T-cell (primary cell): ENCODE measurements at regions not wholly inside any gene's neighbourhood (a gene's known extent, or its start where the extent isn't known, plus 50 kb on each side); places are given as distances from the start of the nearest gene placed in this dataset.

Source experiments
- ATAC-seq, 4 experiments: fragments of 200-7000 bp in 3 of 4; fragments of 150-1000 bp in 1 of 4; cut with Tn5 transposase; replicated peaks in 1 of 4; 1 replicate in 3 of 4; 2 replicates in 1 of 4; pipeline ENCODE4 v1.10.0; 2021; ENCODE audit warnings: moderate library complexity in 3 of 4, mild to moderate bottlenecking in 2 of 4, moderate number of reproducible peaks in 1 of 4
- CTCF ChIA-PET, 2 donors: fragments of 300-600 bp; sonication (Branson Sonifier 250); formaldehyde crosslinking; loops; one replicate each; lab custom pipeline; 2022; ENCODE audit warnings: antibody characterized with exemption in 2 of 2; lab: Charles Lee
- POLR2A ChIA-PET, 2 donors: fragments of 300-600 bp; sonication (Branson Sonifier 250); formaldehyde crosslinking; loops; one replicate each; lab custom pipeline; 2022; ENCODE audit warnings: antibody characterized with exemption in 2 of 2; lab: Charles Lee
- DNase-seq, 35 experiments: peaks; one replicate each; pipeline versions ENCODE4 v3.0.0 to v3.0.0-alpha.2; 2013 to 2023
- H3K27ac ChIP-seq: one replicate; pipeline ENCODE4 v1.5.1; 2013; ENCODE audit warnings: low read length
- H3K27me3 ChIP-seq, 2 experiments: replicated peaks in 1 of 2; 1 replicate in 1 of 2; 2 replicates in 1 of 2; pipeline versions ENCODE4 v1.6.1 to v1.7.0; 2013; ENCODE audit warnings: low read length in 1 of 2, mixed read lengths in 1 of 2; ENCODE audit not compliant: control insufficient read depth in 2 of 2, insufficient read depth in 2 of 2; ENCODE audit errors: extremely low read depth in 1 of 2
- H3K36me3 ChIP-seq, 2 donors: 1 replicate in 1 of 2; 2 replicates in 1 of 2; pipeline versions ENCODE4 v1.6.1 to v1.7.0; 2013; ENCODE audit warnings: low read length in 1 of 2; ENCODE audit not compliant: control insufficient read depth in 2 of 2, insufficient read depth in 1 of 2; ENCODE audit errors: extremely low read depth in 1 of 2
- H3K4me1 ChIP-seq, 2 experiments: 1 replicate in 1 of 2; 2 replicates in 1 of 2; pipeline versions ENCODE4 v1.6.1 to v1.7.0; 2013; ENCODE audit warnings: low read length in 2 of 2, mixed read lengths in 1 of 2; ENCODE audit not compliant: insufficient read depth in 2 of 2, control insufficient read depth in 1 of 2; ENCODE audit errors: extremely low read depth in 1 of 2
- H3K4me3 ChIP-seq, 2 donors: 1 replicate in 1 of 2; 2 replicates in 1 of 2; pipeline versions ENCODE4 v1.5.1 to v1.7.0; 2013; ENCODE audit warnings: mild to moderate bottlenecking in 2 of 2, low read length in 1 of 2, moderate library complexity in 1 of 2; ENCODE audit not compliant: control insufficient read depth in 1 of 2; ENCODE audit errors: extremely low read depth in 1 of 2
- H3K9me3 ChIP-seq: 2 replicates; pipeline ENCODE4 v1.7.0; 2013
- H3K27ac Mint-ChIP-seq, 2 donors: one replicate each; pipeline ENCODE4 v1.8.0; 2020 to 2021; ENCODE audit warnings: mild to moderate bottlenecking in 2 of 2, mixed read lengths in 2 of 2
- H3K27me3 Mint-ChIP-seq, 2 donors: one replicate each; pipeline ENCODE4 v1.8.0; 2021 to 2022; ENCODE audit warnings: mixed read lengths in 2 of 2
- H3K36me3 Mint-ChIP-seq: one replicate; pipeline ENCODE4 v1.8.0; 2021; ENCODE audit warnings: mixed read lengths
- H3K4me1 Mint-ChIP-seq, 3 donors: one replicate each; pipeline ENCODE4 v1.8.0; 2020 to 2022; ENCODE audit warnings: mixed read lengths in 3 of 3, mild to moderate bottlenecking in 1 of 3
- H3K4me3 Mint-ChIP-seq, 3 donors: one replicate each; pipeline ENCODE4 v1.8.0; 2020 to 2022; ENCODE audit warnings: mild to moderate bottlenecking in 3 of 3, mixed read lengths in 3 of 3, moderate library complexity in 3 of 3
- H3K9me3 Mint-ChIP-seq, 3 donors: one replicate each; pipeline ENCODE4 v1.8.0; 2020 to 2022; ENCODE audit warnings: mixed read lengths in 3 of 3
- WGBS: methylation state at CpG from one replicate; pipeline ENCODE4 v1.1.5; 2013; ENCODE audit warnings: missing lambda C conversion rate; ENCODE audit not compliant: insufficient coverage; 5-methylcytosine and 5-hydroxymethylcytosine counted together

DNA sequence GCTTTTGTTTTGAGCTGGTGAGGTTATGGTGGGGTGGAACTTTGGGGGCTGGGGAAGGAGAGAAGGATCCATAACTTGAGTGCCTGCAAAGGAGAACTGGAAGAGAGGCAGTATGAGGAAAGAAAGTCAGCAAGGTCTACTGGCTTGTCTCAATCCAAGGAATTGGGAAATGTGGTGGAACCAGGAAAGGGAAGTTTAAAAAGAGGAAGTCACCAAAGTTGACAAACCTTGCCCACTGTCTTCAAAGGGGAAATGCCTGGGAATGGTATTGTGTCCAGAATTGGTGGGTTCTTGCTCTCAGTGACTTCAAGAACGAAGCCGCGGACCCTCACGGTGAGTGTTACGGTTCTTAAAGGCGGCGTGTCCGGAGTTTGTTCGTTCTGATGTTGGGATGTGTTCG, 304.1 kb upstream of the FAM98A start:
- no peaks in the 10 kb centered on the region for H3K27me3 ChIP-seq
- ChIA-PET CTCF (no interaction called here), POLR2A (no interaction called here)
- H3K27ac Mint-ChIP-seq: no peak overlapping the region
- H3K27me3 Mint-ChIP-seq: no peaks in the 10 kb centered on the region
- no peaks in the 10 kb centered on the region for H3K36me3 Mint-ChIP-seq
- H3K9me3 ChIP-seq: no peaks in the 10 kb centered on the region
- peaks cover 0 to 11% (median 6%) of the 10 kb centered on the region in 3 donors for H3K9me3 Mint-ChIP-seq
- WGBS: 99% methylated on average over 10 of the region's 10 CpGs
- no peak overlapping the region for H3K4me3 ChIP-seq
- no peak overlapping the region for H3K27ac ChIP-seq
- no peaks in the 10 kb centered on the region for H3K36me3 ChIP-seq
- H3K4me1 Mint-ChIP-seq: no peaks in the 10 kb centered on the region
- H3K4me1 ChIP-seq: no peaks in the 10 kb centered on the region
- no peak overlapping the region for H3K4me3 Mint-ChIP-seq
- DNase-seq: no peak
- ATAC-seq: no peak

DNA sequence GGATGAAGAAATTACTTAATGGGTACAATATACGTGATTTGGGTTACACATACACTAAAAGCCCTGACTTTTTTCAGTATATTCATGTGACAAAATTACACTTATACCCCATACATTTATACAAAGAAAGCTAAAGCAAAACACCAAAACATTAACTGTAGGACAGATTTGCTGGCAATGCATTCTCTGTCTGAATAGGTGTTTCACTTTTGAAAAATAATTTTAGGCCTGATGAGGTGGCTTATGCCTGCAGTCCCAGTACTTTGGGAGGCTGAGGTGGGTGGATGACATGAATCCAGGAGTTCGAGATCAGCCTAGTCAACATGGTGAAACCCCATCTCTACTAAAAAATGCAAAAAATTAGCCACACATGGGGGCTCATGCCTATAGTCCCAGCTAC, 301.5 kb upstream of the FAM98A start:
- DNase-seq (no peak), ATAC-seq (no peak)
- H3K9me3 Mint-ChIP-seq: peaks cover 0 to 15% (median 6%) of the 10 kb centered on the region in 3 donors
- Histone ChIP-seq H3K4me1 (no peaks in the 10 kb centered on the region), H3K27me3 (no peaks in the 10 kb centered on the region), H3K27ac (no peak overlapping the region), H3K9me3 (no peaks in the 10 kb centered on the region), H3K4me3 (no peak overlapping the region), H3K36me3 (no peaks in the 10 kb centered on the region)
- H3K27ac Mint-ChIP-seq: no peak overlapping the region
- WGBS: no CpG with 5 or more reads among the region's 2 CpGs
- no peaks in the 10 kb centered on the region for H3K27me3 Mint-ChIP-seq
- H3K4me1 Mint-ChIP-seq: no peaks in the 10 kb centered on the region
- ChIA-PET POLR2A (no interaction called here), CTCF (no interaction called here)
- no peak overlapping the region for H3K4me3 Mint-ChIP-seq
- H3K36me3 Mint-ChIP-seq: no peaks in the 10 kb centered on the region

DNA sequence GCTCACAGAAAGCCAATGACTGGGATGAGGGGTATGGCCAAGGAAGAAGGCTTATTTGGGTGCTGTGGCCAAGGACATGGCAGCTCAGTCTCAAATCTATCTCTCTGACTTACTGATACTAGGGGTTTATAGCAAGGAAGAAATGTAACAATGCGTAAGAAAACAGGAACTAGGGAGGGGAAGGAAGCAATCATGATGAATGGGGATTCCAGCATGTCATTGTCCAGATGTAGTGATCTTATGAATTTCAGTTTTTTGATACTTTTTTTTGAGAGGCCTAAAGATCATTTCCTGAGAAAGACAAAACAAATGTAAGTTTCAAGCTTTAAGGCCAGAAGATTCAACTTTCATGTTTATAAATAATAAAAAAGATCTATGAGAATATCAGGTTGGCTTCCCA, 298.6 kb upstream of the FAM98A start:
- Mint-ChIP-seq H3K9me3 (peaks cover 0 to 9% (median 0%) of the 10 kb centered on the region in 3 donors), H3K36me3 (no peaks in the 10 kb centered on the region), H3K4me3 (no peak overlapping the region), H3K4me1 (no peaks in the 10 kb centered on the region), H3K27ac (no peak overlapping the region), H3K27me3 (no peaks in the 10 kb centered on the region)
- Histone ChIP-seq H3K27me3 (no peaks in the 10 kb centered on the region), H3K9me3 (no peaks in the 10 kb centered on the region), H3K4me3 (no peak overlapping the region), H3K36me3 (no peaks in the 10 kb centered on the region), H3K27ac (no peak overlapping the region), H3K4me1 (no peaks in the 10 kb centered on the region)
- no peak for DNase-seq
- ATAC-seq: no peak
- no CpG with 5 or more reads among the region's 1 CpG for WGBS
- ChIA-PET CTCF (interaction anchor here in 1 of 2 donors (0.6 kb wide), 1 partner anchor 878 kb away, joined by 5 read pairs; no protein-coding TSS in a partner anchor), POLR2A (interaction anchor here in 1 of 2 donors (0.6 kb wide), 1 partner anchor 1248 kb away, joined by 3 read pairs; no protein-coding TSS in a partner anchor)

DNA sequence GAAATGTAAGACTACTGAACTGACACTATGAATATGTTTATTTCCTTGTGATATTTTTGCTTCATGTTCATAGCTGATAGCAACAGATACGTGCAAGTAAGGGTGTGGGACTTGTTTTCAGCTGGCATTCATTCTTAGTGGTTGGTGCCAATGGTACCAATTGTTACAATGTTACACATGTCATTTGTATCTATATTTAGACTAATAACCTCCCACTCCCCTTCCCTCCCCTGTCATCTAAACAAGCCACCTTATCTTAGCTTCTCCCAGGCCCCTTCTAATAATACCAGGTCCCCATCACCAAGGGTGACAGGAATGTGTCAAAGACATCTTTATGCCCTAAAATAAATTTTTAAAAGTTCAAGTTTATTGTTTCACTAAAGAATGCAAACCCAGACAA, 294.7 kb upstream of the FAM98A start:
- H3K4me1 ChIP-seq: no peaks in the 10 kb centered on the region
- H3K9me3 ChIP-seq: no peaks in the 10 kb centered on the region
- DNase-seq (no peak), ATAC-seq (no peak)
- WGBS: no CpG with 5 or more reads among the region's 1 CpG
- no peak overlapping the region for H3K4me3 Mint-ChIP-seq
- no peaks in the 10 kb centered on the region for H3K27me3 Mint-ChIP-seq
- POLR2A ChIA-PET: no interaction called here
- H3K36me3 Mint-ChIP-seq: no peaks in the 10 kb centered on the region
- CTCF ChIA-PET: no interaction called here
- H3K9me3 Mint-ChIP-seq: peaks cover 0 to 5% (median 0%) of the 10 kb centered on the region in 3 donors
- H3K27ac ChIP-seq: no peak overlapping the region
- no peaks in the 10 kb centered on the region for H3K4me1 Mint-ChIP-seq
- no peak overlapping the region for H3K27ac Mint-ChIP-seq
- peaks cover 0 to 2% of the 10 kb centered on the region in 2 experiments for H3K27me3 ChIP-seq
- no peaks in the 10 kb centered on the region for H3K36me3 ChIP-seq
- H3K4me3 ChIP-seq: no peak overlapping the region

DNA sequence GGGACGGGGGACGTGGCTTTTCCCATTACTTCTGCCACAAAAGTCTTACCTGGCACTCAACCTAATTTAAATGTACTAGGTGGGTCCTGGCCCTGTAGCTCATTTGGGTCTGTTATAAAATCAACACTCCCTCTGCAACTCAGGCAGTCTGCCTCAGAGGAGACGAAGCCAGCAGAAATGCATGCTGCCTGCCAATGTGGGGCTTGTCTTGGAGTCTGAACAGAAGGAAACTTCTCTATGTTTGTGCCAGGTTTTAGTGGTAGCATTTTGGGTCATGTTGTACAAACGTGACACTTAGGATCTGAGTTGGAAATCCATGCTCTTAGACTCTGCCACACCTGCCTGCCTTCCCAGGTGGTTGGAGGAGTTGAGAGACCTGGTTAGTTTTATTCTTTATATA, 292.5 kb upstream of the FAM98A start:
- no peak for ATAC-seq
- H3K9me3 ChIP-seq: no peaks in the 10 kb centered on the region
- Mint-ChIP-seq H3K4me1 (no peaks in the 10 kb centered on the region), H3K36me3 (no peaks in the 10 kb centered on the region), H3K4me3 (no peak overlapping the region), H3K27me3 (no peaks in the 10 kb centered on the region), H3K9me3 (peaks cover 0 to 5% (median 0%) of the 10 kb centered on the region in 3 donors), H3K27ac (no peak overlapping the region)
- CTCF ChIA-PET: no interaction called here
- no peak for DNase-seq
- H3K27ac ChIP-seq: no peak overlapping the region
- no peak overlapping the region for H3K4me3 ChIP-seq
- peaks cover 0 to 2% of the 10 kb centered on the region in 2 experiments for H3K27me3 ChIP-seq
- no CpG with 5 or more reads among the region's 4 CpGs for WGBS
- H3K4me1 ChIP-seq: no peaks in the 10 kb centered on the region
- POLR2A ChIA-PET: no interaction called here
- no peaks in the 10 kb centered on the region for H3K36me3 ChIP-seq

DNA sequence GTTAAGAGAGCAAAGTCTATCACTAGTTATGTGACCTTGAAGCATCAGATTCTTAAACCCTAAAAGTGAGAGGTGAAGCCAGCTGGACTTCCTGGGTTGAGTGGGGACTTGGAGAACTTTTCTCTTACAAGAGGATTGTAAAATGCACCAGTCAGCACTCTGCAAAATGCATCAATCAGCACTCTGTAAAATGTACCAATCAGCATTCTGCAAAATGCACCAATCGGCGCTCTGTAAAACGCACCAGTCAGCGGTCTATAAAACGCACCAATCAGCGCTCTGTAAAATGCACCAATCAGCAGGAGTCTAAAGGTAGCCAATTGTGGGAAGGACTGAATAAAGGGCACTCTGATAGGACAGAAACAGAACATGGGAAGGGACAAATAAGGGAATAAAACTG, 291.6 kb upstream of the FAM98A start:
- Histone ChIP-seq H3K9me3 (no peaks in the 10 kb centered on the region), H3K4me3 (no peak overlapping the region), H3K4me1 (no peaks in the 10 kb centered on the region), H3K27ac (no peak overlapping the region), H3K36me3 (no peaks in the 10 kb centered on the region), H3K27me3 (peaks cover 0 to 2% of the 10 kb centered on the region in 2 experiments)
- no peak for ATAC-seq
- DNase-seq: no peak
- Mint-ChIP-seq H3K36me3 (no peaks in the 10 kb centered on the region), H3K4me1 (no peaks in the 10 kb centered on the region), H3K4me3 (no peak overlapping the region), H3K27ac (no peak overlapping the region), H3K27me3 (no peaks in the 10 kb centered on the region), H3K9me3 (peaks cover 0 to 2% (median 0%) of the 10 kb centered on the region in 3 donors)
- CTCF ChIA-PET: no interaction called here
- POLR2A ChIA-PET: no interaction called here
- 93% methylated on average over 6 of the region's 6 CpGs for WGBS
